HG03175 (cell line): ENCODE measurements at regions not wholly inside any gene's neighbourhood (a gene's known extent, or its start where the extent isn't known, plus 50 kb on each side); places are given as distances from the start of the nearest gene placed in this dataset.
"Not testable (repeated sequence)": the region's sequence is repeated elsewhere in the genome, so short reads cannot be mapped to it uniquely, and the experiment has no call there.

Experiments used
- ATAC-seq: cut with Tn5 transposase; IDR thresholded peaks from one replicate; pipeline ENCODE4 v1.9.1; 2021; ENCODE audit warnings: mild to moderate bottlenecking, moderate library complexity; ENCODE audit not compliant: unreplicated experiment

GRCh38 chr14:19052977-19053376, 85.7 kb downstream of the POTEM start:
- ATAC-seq: not testable (repeated sequence)

- peak; percentile 61 for ATAC-seq
Measured at GRCh38 chr14:19053426-19054050, 86.3 kb downstream of the POTEM start.

- ATAC-seq: not testable (repeated sequence)
Measured at GRCh38 chr14:19054108-19054721, 87.0 kb downstream of the POTEM start.

GRCh38 chr14:19054934-19055333, 87.7 kb downstream of the POTEM start:
- ATAC-seq: not testable (repeated sequence)

GRCh38 chr14:19059066-19059465, 91.8 kb downstream of the POTEM start:
- not testable (repeated sequence) for ATAC-seq

- not testable (repeated sequence) for ATAC-seq
Measured at GRCh38 chr14:19061689-19062450, 94.6 kb downstream of the POTEM start.

GRCh38 chr14:19068957-19069356, 101.7 kb downstream of the POTEM start:
- ATAC-seq: not testable (repeated sequence)

GRCh38 chr14:19072518-19072917, 105.3 kb downstream of the POTEM start:
- ATAC-seq: not testable (repeated sequence)

- ATAC-seq: not testable (repeated sequence)
Measured at GRCh38 chr14:19088632-19089031, 121.4 kb downstream of the POTEM start.

GRCh38 chr14:19093227-19093626, 126.0 kb downstream of the POTEM start:
- ATAC-seq: not testable (repeated sequence)

GRCh38 chr14:19094731-19095130, 127.5 kb downstream of the POTEM start:
- not testable (repeated sequence) for ATAC-seq

GRCh38 chr14:19095167-19095566, 127.9 kb downstream of the POTEM start:
- ATAC-seq: not testable (repeated sequence)

GRCh38 chr14:19096467-19096866, 129.2 kb downstream of the POTEM start:
- ATAC-seq: not testable (repeated sequence)

GRCh38 chr14:19096876-19097275, 129.6 kb downstream of the POTEM start:
- not testable (repeated sequence) for ATAC-seq

GRCh38 chr14:19097306-19097705, 130.1 kb downstream of the POTEM start:
- ATAC-seq: not testable (repeated sequence)

GRCh38 chr14:19097750-19098149, 130.5 kb downstream of the POTEM start:
- not testable (repeated sequence) for ATAC-seq

- ATAC-seq: not testable (repeated sequence)
Measured at GRCh38 chr14:19098230-19098629, 131.0 kb downstream of the POTEM start.

- ATAC-seq: not testable (repeated sequence)
Measured at GRCh38 chr14:19098732-19099131, 131.5 kb downstream of the POTEM start.

- ATAC-seq: not testable (repeated sequence)
Measured at GRCh38 chr14:19099336-19099735, 132.1 kb downstream of the POTEM start.

GRCh38 chr14:19099939-19100338, 132.7 kb downstream of the POTEM start:
- ATAC-seq: not testable (repeated sequence)

- not testable (repeated sequence) for ATAC-seq
Measured at GRCh38 chr14:19105551-19105950, 138.3 kb downstream of the POTEM start.

GRCh38 chr14:19109887-19110286, 142.7 kb downstream of the POTEM start:
- not testable (repeated sequence) for ATAC-seq
